ENCODE measurements at regions not wholly inside any gene's neighbourhood (a gene's known extent, or its start where the extent isn't known, plus 50 kb on each side); places are given as distances from the start of the nearest gene placed in this dataset.

DNA sequence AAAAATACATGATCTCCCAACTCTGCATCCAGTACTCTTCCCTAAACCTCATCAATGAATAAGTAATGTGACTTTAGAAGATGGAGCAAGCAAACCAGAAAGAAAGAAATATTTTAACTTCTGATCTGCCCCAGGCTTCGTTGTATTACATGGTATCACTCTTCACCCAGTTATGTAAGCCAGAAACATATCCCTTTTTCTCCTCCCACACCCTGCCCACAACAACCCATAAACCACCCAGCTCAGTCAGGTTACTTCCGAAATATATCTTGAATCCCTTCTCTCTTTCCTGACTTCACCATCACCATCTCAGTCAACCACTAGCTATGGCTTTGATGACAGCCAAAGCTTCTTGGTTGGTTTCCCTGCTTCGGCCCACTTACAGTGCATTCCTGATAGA lies 295.8 kb upstream of the PARD3B start:
- DNase-seq = peak; percentile 18 to 31

DNA sequence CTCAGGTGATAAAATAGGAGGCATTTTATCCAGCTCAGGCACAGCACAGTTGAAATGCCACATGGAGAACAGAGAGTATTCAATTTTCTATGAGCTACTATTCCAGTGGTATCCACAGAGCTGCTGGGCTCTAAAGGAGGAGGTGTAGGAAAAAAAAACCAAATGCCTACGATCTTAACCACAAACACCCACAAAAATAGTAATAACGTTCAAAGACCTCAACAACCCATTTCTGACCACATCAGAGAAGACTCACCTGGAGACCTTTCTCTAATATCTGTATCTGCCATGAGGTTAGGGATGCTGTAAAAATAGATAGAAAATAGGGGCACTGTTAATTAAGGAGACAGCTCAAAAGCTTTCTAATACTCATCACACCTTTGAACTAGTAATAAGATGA lies 294.6 kb upstream of the PARD3B start:
- no peak for DNase-seq

DNA sequence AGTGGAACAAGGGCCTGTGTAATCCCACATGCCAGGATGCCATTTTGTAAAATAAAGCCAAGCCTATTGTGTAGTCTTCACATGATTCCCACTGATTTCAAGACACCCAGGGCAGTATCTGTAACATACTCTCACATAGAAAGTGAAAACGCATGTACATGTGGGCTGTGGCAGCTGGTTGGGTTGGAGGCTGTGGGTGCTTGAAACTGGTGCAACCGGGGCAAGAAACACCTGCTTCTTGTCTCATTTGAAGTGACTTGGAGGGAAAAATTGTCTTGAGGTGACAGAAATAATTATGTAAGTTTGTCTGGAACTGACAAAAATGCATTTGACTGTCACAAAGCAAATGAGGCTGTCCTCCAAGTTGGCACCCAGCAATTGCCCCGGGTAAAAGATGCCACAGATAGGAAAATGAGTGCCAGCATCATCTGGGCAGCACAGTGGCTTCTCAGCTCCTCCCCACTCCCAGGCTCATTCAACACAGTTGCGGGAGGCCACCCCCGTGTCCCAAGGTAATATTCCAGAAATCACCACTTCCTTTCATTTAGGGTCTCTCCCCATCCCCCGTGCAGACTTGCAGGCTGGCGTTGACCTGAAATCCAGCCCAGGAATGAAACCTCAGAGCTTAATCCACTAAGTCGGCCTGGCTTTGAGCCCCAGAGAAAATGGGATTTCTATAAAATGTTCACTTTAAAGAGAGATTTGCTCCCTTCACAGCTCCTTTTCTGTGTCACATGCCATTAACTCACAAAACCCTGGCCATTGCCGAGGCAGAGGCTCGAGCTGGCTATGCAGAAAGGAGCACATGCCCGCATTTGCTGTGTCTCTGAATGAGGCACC lies 293.9 kb upstream of the PARD3B start:
- DNase-seq = no peak

DNA sequence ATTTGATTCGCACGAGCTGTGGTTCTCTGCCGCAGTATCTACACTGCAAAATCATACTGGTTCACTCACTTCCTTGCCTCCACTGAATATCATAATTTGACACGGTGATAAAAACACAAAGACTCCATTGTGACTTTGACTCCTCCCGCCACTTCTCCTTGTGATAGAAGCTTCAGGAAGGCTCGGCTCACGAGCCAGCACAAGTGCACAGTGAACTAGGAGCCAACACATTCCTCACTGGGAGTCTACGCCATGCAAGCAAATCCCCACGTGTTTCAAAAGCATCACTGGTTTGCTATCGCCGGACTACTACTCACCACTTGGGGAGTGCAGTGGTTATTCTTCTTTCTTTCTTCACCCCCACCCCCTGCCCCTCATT lies 293.3 kb upstream of the PARD3B start:
- no peak for DNase-seq

DNA sequence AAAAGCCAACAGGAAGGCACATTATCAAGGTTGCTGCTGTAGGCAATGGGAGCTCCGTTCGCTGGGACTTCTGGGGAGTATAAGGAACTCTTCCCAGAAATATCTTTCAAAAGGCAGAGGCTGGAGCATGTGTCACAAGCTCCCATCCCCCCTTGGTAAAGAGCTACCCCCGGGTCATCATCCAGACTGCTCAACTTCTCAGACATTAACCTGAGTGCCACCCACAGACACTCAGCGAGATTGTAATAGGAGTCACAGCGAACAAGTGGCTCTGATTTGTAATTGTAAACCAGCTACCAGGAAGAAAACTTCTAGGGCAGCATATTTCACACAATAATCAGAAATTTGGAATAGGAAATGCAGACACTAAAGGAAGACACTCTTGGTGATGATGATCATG lies 290.2 kb upstream of the PARD3B start:
- DNase-seq = peak in 1 of 2 donors; percentile 3

DNA sequence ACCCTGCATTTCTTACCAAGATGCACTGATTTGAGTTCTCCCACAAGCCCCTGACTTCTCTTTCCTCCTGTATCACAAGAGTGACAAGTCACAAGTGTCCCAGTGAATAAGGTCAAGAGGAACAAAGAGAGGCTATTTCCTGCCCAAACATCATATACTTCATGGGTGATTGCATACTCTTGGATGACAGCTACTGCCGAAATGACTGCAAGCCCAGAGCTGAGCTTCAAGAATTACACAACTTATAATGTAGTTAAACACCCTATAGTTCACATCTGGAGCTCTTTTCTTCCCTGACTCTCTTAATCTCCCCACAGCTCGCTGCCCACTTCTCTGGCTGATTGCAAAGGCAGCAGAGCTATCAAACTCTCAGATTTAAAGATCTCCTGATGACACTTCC lies 289.7 kb upstream of the PARD3B start:
- DNase-seq = peak; percentile 74 to 91

DNA sequence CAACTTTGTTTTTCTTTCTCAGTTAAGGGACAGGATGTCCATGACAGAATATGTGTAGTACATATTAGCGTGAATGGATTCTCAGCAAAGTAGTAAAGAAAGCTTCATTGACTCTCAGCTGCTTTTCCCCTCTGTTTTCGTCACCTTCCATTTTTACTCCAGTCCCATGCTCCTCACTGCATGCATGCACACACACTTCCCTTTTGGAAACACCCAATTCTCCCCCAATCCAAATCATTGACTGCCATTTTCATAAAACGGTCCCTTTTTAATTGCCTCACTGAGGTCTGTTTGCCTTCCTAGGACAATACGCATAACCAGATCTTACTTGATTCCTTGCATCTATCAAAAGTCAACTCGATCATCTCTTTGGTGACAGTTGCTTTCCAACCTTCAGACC lies 287.5 kb upstream of the PARD3B start:
- peak; percentile 20 to 50 for DNase-seq

DNA sequence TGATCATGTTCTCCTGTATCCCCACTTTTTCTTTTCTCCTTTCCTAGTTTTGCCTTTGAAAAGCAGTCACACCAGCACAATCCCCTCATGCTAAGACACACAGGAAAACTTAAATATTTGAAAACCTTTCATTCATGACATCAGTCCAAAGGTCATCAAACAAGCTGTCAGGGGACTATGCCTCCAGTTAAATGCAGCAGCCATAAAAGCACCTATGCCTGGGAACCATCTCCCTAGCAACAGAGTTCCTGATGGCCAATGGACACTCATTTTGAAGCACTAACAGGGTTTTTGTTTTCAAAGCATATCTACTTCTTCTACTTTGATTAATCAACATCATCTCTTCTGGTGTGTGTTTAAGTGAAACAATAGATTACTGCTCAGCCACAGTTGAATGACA lies 286.4 kb upstream of the PARD3B start:
- no peak for DNase-seq

DNA sequence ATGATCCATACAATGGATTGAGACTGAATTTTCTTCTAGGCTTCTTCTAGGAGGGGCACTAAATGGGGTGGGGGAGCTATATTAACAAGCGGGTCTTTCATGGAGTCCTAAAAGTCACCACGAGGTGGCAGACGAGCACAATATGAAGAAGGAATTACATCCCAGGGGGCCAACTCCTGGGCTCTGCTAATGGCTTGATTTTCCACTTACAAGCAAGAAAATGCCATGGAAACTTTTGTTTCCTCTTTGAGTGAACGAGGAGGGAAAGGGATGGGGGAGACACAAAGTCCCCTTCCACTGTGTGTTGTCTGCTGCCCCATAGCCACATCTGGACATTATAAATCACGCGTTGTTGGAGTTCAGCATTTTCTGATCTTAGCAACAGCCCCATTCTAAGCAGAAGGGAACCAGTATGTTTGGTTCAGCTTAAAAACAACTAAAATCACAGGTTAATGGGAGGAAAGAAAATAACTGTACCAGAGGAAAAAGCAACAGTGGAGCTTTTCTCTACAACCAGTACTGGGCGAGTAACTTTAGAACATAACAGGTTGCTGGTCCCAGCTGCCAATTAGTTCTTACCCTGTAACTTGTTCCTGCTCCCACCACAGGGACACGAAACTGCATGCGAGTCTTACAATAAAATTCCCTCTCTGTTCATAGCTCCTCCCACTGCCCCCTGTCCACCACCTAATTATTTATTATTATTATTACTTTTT lies 285.0 kb upstream of the PARD3B start:
- peak; percentile 25 to 68 for DNase-seq

DNA sequence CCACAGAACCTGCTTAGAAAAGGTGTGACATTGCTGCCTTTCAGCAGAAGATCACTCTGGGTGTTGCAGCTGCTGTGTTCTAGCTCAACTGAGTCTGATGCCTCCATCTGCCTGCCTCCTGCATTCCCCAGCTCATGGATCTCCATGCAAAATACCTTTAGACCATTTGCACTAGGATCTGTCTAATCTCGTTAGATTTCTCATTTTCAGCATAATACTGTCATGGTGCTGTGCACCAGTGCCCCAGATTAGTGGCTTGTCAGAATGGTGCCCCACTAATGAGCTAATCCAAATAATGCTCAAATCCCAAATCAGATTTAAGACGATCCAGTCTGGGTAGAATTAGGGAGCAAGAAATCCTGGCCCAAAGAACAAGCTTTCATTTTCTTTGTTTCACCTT lies 284.4 kb upstream of the PARD3B start:
- no peak for DNase-seq

DNA sequence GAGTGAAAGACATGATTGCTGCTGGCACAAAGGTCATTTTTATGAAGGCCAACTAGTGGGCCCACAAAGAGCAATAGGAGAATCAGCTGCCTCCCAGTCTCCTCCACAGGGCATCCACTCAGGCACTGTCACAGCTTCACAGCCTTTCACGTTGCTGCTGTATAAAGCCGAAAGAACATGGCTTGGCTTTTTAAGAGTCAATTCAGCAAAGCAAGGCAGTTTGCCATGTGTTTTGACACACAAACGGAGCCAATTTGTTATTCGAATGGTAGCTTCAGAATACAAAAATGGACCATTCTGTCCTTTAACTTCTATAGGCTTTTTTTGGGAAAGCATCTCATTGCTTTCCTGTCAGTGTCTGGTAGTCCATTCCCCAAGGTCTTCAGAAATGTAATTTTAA lies 283.4 kb upstream of the PARD3B start:
- no peak for DNase-seq

DNA sequence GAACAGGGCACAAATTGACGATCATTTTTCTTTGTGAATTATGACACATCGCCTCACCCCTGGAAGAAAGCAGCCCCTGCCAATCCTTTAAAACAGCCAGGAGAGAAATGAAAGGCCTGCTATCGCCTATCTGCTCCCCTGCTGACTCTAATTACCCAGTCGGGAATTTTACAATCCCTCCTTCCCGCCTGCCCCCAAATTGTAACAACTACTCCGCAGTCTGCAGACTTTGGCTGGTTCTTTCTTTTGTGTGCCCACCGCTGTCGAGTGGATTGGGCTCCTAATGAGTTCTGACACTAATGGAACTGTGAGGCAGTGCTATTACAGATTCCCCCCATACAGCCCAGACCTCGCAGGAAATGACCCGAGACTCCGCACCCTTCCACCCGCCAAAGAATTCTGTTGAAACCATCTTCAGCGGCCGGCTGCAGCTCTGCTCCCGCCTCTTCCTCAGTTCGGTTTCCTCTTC lies 281.2 kb upstream of the PARD3B start:
- no peak for DNase-seq

DNA sequence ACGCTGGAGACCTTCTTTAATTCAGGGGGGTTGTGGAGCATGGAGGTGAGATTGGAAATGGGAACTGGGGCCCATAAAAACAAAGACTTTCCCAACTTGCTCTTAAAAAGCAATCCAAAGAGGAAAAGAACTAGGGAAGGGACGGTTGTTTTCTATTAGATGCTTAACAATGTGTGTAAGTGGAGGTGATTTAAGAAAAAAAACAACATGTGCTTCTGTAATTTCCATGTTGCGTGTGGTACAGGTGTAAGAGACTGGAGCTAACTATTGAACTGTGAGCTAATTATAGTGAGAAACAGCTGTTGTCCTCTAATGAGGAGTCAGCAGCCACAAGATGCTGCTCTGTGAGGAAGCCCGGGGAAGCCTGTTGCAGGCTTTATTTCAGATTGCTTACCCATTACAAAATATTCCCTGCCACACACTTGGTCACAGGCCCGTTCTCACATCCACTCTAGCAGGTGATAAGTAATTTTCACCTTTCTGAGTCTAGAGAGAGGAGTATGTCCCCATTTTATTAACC lies 280.6 kb upstream of the PARD3B start:
- DNase-seq = no peak

DNA sequence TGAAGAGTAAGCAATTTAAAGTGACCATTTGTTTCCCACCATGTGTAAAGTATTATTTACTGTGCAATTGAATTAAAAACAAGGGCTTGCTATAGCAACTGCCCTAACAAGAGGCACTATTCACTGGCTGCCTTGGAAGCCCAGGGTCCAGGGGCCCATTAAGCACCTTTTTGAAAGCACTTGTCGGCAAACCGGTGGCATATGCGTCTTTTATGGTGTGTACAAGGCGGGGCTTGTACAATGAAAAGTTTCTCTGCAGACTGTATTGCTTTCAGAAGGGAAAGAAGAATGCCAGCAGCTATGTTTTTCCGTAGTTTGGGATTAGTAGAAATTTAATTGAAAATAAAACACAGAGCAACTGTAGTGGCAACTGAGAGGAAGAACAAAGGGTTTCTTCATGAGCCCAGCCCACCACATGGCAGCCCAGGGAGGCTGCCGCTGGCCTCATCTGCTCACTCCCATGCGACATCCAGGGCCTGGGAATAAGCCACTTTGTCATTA lies 279.5 kb upstream of the PARD3B start:
- no peak for DNase-seq

DNA sequence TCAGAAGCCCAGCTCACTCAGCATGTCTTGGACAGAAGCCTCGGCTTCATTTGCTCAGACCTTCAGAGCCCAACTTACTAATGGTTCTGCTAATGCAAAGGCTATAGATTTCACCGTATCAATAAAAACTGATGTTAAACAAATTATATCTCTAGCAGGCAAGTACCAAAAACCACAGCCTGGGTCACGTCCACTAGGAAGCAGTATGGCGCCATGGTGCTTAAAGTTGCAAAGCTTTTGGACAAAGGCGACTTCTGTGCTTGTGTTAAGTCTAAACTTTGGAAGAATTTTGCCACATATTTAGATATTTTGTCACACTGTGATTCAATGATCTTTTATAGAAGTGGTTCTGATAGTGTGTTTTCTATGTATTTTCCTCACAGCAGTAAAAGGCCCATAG lies 276.8 kb upstream of the PARD3B start:
- DNase-seq = no peak

DNA sequence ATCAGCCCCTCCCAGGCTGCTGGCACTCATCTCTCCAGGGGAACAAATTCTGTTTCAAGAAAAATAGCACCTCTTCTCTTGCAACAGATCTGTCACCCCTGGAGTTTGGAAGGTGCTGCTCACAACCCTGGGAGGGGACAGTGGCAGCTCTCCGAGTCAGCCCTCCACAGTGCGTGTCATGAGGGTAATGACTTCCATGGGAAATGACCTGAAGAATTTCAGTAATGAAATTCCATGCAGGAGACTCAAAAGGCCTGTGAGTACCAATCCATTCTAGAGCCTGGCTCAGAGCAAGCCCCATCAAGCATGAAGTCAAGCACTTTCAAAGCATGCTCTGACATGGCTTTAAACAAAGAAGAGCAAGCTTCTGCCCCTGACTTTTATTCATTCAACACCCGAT lies 276.3 kb upstream of the PARD3B start:
- no peak for DNase-seq

DNA sequence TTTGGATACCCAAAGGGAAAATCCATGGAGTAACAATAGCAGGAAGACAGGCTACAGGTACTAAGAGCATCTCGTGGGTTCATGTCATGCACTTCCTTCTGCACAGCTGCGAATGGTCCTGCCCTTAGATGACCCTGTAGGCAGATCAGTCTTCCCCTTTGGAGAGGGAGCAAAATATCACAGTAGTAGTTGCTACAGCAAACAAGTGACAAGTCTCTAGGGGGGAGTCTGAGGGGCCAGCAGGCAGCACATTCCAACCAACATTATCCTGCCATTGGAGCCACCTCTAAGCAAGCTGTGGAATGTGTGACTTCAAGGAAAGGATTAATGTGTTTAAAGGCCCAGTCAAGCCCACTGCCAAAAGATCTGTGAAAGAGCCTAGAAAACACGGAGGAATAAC lies 273.2 kb upstream of the PARD3B start:
- no peak for DNase-seq

DNA sequence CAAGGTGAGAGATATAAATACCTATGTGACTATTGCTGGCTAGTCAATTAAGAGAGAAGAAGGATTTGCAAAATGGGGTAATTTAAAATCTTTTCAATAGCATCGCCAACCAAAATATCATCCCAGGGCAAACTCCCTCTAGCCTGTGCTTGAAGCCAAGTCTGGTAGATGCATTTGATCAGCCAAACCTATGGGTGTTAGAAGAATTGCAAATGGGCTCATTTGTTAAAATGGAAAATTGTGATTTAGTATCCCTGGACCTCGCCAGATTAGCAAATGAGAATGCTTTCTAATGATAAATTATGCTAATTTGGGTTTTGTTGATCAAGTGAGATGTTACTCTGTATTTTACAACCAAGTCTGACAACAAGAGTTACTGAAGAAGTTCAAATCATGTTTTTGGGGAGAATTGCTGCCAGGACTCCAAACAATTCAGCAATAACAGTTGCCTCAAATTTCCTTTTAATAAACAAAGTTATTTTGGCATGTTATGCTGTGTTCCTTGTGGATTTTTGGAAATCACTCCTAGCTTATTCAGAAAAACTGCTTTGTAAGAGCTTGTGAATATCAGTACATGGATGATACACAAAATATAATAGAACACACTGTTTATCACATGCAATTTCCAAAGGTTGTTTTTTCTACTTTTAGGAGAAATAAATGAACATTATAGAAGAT lies 272.5 kb upstream of the PARD3B start:
- DNase-seq = no peak

DNA sequence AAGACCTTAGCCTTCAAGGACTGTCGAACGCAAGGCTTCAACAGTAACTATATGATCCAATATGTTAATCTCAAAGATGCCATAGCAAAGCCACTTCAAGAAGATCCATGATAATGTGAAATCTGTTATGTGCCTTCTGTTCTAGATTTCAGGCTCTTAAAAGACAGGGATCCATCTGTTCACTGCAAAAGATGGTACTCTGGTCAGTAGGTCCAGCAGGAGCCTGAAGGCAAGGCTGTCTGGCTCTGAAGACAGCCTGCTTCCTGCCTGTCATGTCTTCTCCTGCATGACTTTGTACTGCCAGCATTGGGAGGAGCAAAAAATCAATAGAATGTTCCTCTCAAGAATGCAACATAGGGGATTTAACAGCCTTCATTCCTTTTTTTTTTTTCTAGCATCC lies 270.8 kb upstream of the PARD3B start:
- no peak for DNase-seq

DNA sequence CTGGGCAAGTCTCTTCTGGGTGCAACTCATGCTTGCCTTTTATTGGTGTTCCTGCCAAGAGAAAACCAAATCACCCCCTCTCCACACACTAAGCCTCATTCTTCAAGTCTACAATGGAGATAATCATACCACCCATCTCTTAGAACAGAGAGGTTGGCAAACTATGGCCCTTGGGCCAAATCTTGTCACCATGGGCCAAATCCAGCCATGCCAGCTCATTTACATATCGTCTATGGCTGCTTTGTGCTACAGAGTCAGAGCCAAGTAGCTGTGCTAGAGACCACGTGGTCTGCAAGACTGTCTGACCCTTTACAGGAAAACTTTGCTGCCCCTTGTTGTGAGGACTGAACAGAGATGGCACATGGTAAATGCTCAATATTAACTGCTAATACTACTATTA lies 270.3 kb upstream of the PARD3B start:
- no peak for DNase-seq

DNA sequence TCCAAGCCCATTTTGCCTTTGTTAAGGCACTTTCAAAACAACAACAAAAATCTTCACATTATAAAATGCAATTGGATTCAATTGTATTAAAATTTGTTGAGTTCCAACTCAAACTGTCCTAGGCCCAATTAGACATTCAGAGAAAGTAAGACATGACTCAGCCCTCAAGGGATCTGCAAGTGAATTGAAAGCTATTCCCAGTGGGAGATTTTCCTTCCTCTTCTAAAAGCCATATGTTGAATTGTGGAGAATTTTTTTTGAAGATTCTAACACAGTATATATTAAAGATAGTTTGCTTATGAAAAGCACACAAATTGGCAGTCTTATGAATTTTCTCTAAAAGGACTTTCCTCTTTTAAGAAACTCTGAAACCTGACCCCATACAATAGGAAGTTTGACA lies 268.0 kb upstream of the PARD3B start:
- DNase-seq = no peak

DNA sequence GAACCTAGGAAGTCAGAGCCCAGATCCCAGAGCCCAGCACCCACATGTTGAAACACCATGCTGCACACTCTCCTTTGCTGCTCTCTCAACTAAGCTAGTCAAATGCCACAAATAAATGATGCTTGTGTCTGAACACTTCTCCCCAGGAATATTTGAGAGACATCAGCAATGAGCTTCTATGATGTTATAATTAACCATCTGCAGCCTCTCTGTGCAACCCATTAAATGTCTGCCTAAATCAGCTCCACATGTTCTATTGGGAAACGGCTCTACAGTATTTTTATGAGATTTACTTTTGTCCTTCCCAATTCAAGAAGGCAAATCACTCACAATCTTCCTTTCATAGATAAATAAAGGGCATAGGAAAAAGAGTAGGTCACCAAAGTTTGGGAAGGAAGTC lies 266.8 kb upstream of the PARD3B start:
- DNase-seq = no peak

DNA sequence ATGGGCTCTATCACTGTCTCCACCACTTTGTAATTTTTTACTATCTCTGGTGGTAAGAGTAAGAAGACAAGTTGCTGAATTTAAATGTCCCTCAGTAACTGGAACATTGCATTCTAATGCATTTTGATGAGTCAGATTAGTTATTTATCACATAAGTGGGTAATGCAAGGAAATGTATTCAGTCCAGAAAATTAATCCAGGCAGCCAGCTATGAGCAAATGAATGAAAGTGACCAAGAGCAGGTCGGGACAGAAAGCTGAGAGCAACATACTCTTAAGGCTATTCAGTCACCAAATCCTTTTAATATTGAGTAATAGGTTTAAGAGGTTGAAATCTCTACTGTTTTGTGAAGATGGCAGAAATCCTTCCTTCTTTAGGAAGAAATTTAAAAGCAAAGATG lies 265.5 kb upstream of the PARD3B start:
- DNase-seq = no peak

DNA sequence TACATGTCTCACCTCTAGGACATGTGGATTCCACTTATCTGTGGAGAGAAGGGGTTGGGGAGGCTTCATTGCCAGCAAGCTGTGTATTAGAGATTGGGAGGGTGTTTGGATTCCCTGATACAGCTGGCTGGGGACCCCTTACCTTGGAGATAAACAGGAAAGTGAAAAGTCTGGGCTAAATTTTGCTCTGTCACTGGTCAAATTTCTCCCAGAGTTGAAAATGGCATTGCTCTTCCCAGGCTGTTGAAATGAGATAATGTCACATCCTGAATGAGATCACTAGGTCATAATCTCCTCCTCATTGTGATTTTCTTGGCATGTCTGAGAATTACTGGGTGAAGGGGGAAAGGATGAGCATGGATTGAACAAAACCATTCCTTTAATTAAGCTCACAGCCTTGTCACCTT lies 265.0 kb upstream of the PARD3B start:
- DNase-seq = no peak
